MM.1S (cell line): ENCODE measurements at regions not wholly inside any gene's neighbourhood (a gene's known extent, or its start where the extent isn't known, plus 50 kb on each side); places are given as distances from the start of the nearest gene placed in this dataset.

ENCODE experiments used
- EZH2 ChIP-seq: fragments of 300-600 bp; sonication (generic); optimal IDR thresholded peaks from 2 replicates; pipeline ENCODE3; 2017; ENCODE audit warnings: low read depth, mild to moderate bottlenecking, antibody characterized with exemption, low read length, mixed read lengths
- EZH2phosphoT487 ChIP-seq: fragments of 300-600 bp; sonication (generic); IDR thresholded peaks from 2 replicates; pipeline ENCODE4 v1.6.1; 2018; ENCODE audit warnings: antibody characterized with exemption, low read length
- TF ChIP-seq, protein P1 (sequence below): fragments of 300-600 bp; sonication (generic); IDR thresholded peaks from 2 replicates; pipeline ENCODE4 v1.5.1; 2016; ENCODE audit warnings: antibody characterized with exemption, low read length, mixed read lengths

DNA sequence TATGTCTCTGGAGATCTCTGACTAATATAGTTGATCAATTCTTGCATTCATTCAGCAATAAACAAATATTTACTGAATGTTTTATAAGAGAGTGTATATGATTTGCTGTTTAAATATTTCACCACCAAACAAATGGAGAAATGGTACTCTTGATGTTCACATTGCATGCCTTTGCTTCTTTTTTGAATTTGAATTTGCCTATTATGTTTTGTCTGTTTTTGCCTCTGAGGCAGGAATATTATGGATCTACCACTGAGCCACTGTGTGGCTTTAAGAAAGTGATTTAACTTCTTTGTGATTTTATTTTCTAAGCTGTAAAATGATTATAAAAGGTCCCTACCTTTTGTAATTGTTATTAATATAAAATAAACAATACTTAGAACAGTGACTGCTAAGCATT, 345.0 kb downstream of the DOK5 start:
- TF ChIP-seq, protein P1, sequence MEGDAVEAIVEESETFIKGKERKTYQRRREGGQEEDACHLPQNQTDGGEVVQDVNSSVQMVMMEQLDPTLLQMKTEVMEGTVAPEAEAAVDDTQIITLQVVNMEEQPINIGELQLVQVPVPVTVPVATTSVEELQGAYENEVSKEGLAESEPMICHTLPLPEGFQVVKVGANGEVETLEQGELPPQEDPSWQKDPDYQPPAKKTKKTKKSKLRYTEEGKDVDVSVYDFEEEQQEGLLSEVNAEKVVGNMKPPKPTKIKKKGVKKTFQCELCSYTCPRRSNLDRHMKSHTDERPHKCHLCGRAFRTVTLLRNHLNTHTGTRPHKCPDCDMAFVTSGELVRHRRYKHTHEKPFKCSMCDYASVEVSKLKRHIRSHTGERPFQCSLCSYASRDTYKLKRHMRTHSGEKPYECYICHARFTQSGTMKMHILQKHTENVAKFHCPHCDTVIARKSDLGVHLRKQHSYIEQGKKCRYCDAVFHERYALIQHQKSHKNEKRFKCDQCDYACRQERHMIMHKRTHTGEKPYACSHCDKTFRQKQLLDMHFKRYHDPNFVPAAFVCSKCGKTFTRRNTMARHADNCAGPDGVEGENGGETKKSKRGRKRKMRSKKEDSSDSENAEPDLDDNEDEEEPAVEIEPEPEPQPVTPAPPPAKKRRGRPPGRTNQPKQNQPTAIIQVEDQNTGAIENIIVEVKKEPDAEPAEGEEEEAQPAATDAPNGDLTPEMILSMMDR = no peak
- TF ChIP-seq EZH2 (no peak), EZH2phosphoT487 (no peak)
